ENCODE measurements at regions not wholly inside any gene's neighbourhood (a gene's known extent, or its start where the extent isn't known, plus 50 kb on each side); places are given as distances from the start of the nearest gene placed in this dataset.

DNA sequence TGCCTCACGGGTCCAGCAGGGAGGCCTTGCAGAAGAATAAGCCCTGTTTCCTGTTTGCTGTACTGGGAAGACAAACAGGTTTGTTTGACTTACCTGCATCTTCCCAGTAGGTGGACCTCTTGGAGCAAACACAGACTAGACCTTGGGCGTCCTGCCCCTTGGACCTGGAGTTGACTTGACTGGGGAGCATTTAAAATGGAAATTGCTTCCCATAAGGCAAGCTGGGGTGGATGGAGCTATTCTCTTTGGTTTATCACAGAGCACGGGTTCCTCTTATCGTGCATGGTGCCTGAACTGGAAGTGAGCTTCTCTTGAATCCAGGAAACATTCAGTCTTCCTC lies 151.4 kb downstream of the RPLP1 start:
- TF ChIP-seq POLR2A (IDR thresholded peaks at IDR 0.05; ENCODE audit: low read depth, low read length) (no peak), RCOR1 (IDR thresholded peaks at IDR 0.05; ENCODE audit: insufficient replicate concordance, low read length) (no peak)
